Islet precursor cell (in vitro differentiated cells): ENCODE measurements at regions not wholly inside any gene's neighbourhood (a gene's known extent, or its start where the extent isn't known, plus 50 kb on each side); places are given as distances from the start of the nearest gene placed in this dataset.
A peak's percentile ranks its signal among the peaks of the same experiment; 100 is the strongest.

Experiments used
- DNase-seq: peaks from one replicate; pipeline ENCODE4 v3.0.0-alpha.2; 2018

GRCh38 chr1:72745413-72745812, 463.1 kb upstream of the NEGR1 start:
- DNase-seq: no peak

GRCh38 chr1:72734415-72734814, 452.1 kb upstream of the NEGR1 start:
- no peak for DNase-seq

- peak; percentile 78 for DNase-seq
These were observed 442.9 kb upstream of the NEGR1 start for GRCh38 chr1:72724951-72725861.

GRCh38 chr1:72705921-72706320, 423.6 kb upstream of the NEGR1 start:
- no peak for DNase-seq

- DNase-seq: no peak
These were observed 422.6 kb upstream of the NEGR1 start for GRCh38 chr1:72704841-72705477.

- no peak for DNase-seq
These were observed 415.1 kb upstream of the NEGR1 start for GRCh38 chr1:72697410-72697809.

GRCh38 chr1:72693899-72694298, 411.6 kb upstream of the NEGR1 start:
- no peak for DNase-seq

- DNase-seq: peak; percentile 75
These were observed 411.0 kb upstream of the NEGR1 start for GRCh38 chr1:72693376-72693775.

- no peak for DNase-seq
These were observed 408.5 kb upstream of the NEGR1 start for GRCh38 chr1:72690871-72691270.

- DNase-seq: no peak
These were observed 396.3 kb upstream of the NEGR1 start for GRCh38 chr1:72678683-72679082.

GRCh38 chr1:72670902-72671301, 388.6 kb upstream of the NEGR1 start:
- DNase-seq: no peak

- no peak for DNase-seq
These were observed 380.6 kb upstream of the NEGR1 start for GRCh38 chr1:72662918-72663317.

- DNase-seq: no peak
These were observed 368.6 kb upstream of the NEGR1 start for GRCh38 chr1:72650843-72651435.

GRCh38 chr1:72649991-72650390, 367.7 kb upstream of the NEGR1 start:
- no peak for DNase-seq

GRCh38 chr1:72649211-72649888, 367.0 kb upstream of the NEGR1 start:
- no peak for DNase-seq

GRCh38 chr1:72648465-72648864, 366.1 kb upstream of the NEGR1 start:
- no peak for DNase-seq

GRCh38 chr1:72643142-72643541, 360.8 kb upstream of the NEGR1 start:
- DNase-seq: no peak

GRCh38 chr1:72637593-72637992, 355.3 kb upstream of the NEGR1 start:
- no peak for DNase-seq

- DNase-seq: no peak
These were observed 354.3 kb upstream of the NEGR1 start for GRCh38 chr1:72636631-72637030.

GRCh38 chr1:72635719-72636118, 353.4 kb upstream of the NEGR1 start:
- no peak for DNase-seq

GRCh38 chr1:72634946-72635345, 352.6 kb upstream of the NEGR1 start:
- no peak for DNase-seq

- no peak for DNase-seq
These were observed 349.1 kb upstream of the NEGR1 start for GRCh38 chr1:72631449-72631848.

GRCh38 chr1:72623299-72623708, 341.0 kb upstream of the NEGR1 start:
- DNase-seq: peak; percentile 44
